ENCODE measurements at regions not wholly inside any gene's neighbourhood (a gene's known extent, or its start where the extent isn't known, plus 50 kb on each side); places are given as distances from the start of the nearest gene placed in this dataset.

- no peak for DNase-seq
These were observed 613.8 kb downstream of the BRD1 start for GRCh38 chr22:49213731-49214352.

- DNase-seq, result no peak
These were observed 615.2 kb downstream of the BRD1 start for GRCh38 chr22:49212466-49212865.

- no peak for DNase-seq
These were observed 615.7 kb downstream of the BRD1 start for GRCh38 chr22:49212002-49212401.

GRCh38 chr22:49211176-49211575 is 616.5 kb downstream of the BRD1 start:
- DNase-seq, result no peak

- DNase-seq, result no peak
These were observed 617.1 kb downstream of the BRD1 start for GRCh38 chr22:49210606-49211005.

GRCh38 chr22:49209452-49210195 is 618.0 kb downstream of the BRD1 start:
- no peak for DNase-seq

- no peak for DNase-seq
These were observed 618.9 kb downstream of the BRD1 start for GRCh38 chr22:49208768-49209252.

- DNase-seq, result no peak
These were observed 619.7 kb downstream of the BRD1 start for GRCh38 chr22:49208004-49208402.

GRCh38 chr22:49207008-49208003 is 620.4 kb downstream of the BRD1 start:
- DNase-seq, result no peak

- no peak for DNase-seq
These were observed 621.4 kb downstream of the BRD1 start for GRCh38 chr22:49206281-49206680.

GRCh38 chr22:49205483-49205800 is 622.2 kb downstream of the BRD1 start:
- no peak for DNase-seq

- DNase-seq, result no peak
These were observed 622.8 kb downstream of the BRD1 start for GRCh38 chr22:49204599-49205482.

- no peak for DNase-seq
These were observed 623.6 kb downstream of the BRD1 start for GRCh38 chr22:49203859-49204598.

GRCh38 chr22:49203091-49203858 is 624.4 kb downstream of the BRD1 start:
- no peak for DNase-seq

GRCh38 chr22:49202226-49202625 is 625.4 kb downstream of the BRD1 start:
- no peak for DNase-seq

GRCh38 chr22:49201046-49201970 is 626.4 kb downstream of the BRD1 start:
- DNase-seq, result no peak

GRCh38 chr22:49199224-49199623 is 628.4 kb downstream of the BRD1 start:
- DNase-seq, result no peak

GRCh38 chr22:49198705-49199084 is 629.0 kb downstream of the BRD1 start:
- no peak for DNase-seq

- no peak for DNase-seq
These were observed 629.5 kb downstream of the BRD1 start for GRCh38 chr22:49197986-49198704.

All from activated CD4-positive, alpha-beta T cell treated with anti-CD3 and anti-CD28 coated beads, Interleukin-2, amount 50 U/mL, for 16 hours (primary cell).